ENCODE measurements at regions not wholly inside any gene's neighbourhood (a gene's known extent, or its start where the extent isn't known, plus 50 kb on each side); places are given as distances from the start of the nearest gene placed in this dataset.

DNA sequence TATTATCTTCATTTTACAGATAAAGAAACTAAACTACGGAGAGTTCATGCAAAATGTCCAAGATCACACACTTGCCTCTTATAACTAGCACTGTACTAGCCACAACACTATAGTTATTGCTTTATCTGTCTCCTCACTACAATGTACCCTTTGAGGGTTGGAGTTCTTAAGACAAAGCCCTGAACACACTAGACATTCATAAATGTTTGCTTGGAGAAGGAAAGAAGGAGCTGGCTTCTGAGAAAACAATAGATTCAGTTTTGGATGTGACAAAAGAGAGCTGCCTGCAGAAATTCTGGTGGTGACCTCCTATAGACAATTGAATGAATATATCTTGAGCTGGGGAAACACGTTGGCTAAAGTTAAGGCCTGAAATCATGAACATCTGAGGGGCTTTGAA, 169.9 kb upstream of the ARHGEF26 start:
- in situ Hi-C loops (cut with MboI; ENCODE audit: low sequenced_read_pairs, unreplicated experiment) = no loop called here
- DNase-seq (ENCODE audit: low spot score) = no peak
- TF ChIP-seq, protein P1, sequence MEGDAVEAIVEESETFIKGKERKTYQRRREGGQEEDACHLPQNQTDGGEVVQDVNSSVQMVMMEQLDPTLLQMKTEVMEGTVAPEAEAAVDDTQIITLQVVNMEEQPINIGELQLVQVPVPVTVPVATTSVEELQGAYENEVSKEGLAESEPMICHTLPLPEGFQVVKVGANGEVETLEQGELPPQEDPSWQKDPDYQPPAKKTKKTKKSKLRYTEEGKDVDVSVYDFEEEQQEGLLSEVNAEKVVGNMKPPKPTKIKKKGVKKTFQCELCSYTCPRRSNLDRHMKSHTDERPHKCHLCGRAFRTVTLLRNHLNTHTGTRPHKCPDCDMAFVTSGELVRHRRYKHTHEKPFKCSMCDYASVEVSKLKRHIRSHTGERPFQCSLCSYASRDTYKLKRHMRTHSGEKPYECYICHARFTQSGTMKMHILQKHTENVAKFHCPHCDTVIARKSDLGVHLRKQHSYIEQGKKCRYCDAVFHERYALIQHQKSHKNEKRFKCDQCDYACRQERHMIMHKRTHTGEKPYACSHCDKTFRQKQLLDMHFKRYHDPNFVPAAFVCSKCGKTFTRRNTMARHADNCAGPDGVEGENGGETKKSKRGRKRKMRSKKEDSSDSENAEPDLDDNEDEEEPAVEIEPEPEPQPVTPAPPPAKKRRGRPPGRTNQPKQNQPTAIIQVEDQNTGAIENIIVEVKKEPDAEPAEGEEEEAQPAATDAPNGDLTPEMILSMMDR (IDR thresholded peaks at IDR 0.05; ENCODE audit: borderline replicate concordance, control extremely low read depth, extremely low read depth, insufficient read depth, missing control alignments) = no peak

DNA sequence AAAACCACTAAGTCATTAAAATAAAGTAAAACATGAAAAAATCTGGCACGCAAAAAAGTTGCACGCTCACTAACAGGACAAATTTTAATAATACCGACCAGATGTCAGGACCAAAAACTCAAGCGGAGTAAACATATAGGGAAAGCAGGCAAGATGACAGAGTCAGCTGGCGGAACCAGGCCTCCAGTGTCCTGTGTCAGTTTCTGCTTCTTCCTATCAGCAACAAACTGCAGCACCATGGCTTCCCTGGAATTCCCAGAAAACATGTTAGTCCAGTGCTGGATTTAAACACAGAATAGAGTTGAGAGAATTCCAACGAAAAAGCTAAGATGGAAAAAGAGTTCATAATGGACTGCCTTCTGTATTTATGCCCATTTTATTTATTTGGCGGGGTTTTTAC, 169.1 kb upstream of the ARHGEF26 start:
- TF ChIP-seq, protein P1 (IDR thresholded peaks at IDR 0.05; ENCODE audit: borderline replicate concordance, control extremely low read depth, extremely low read depth, insufficient read depth, missing control alignments) = no peak
- no peak for DNase-seq (ENCODE audit: low spot score)
- in situ Hi-C loops (cut with MboI; ENCODE audit: low sequenced_read_pairs, unreplicated experiment) = no loop called here

DNA sequence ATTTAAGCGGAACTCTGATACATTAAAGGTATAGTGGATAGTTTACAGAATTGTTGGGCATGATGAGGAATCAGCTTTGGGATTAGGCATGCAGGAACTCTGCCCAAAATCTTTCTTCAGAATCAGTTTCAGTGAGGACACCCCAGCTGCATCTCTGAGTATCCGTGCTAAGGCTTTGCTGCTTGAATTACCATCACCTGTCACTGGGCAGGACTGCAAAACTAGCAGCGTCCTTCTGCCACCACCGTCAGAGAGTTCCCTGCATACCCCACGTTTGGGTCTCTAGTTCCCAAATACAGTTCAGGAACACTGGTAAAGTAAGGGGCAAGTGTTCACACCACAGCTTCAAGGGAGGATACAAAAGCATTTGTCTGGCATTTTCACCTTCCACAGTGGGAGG, 164.6 kb upstream of the ARHGEF26 start:
- no peak for DNase-seq (ENCODE audit: low spot score)
- TF ChIP-seq, protein P1 (IDR thresholded peaks at IDR 0.05; ENCODE audit: borderline replicate concordance, control extremely low read depth, extremely low read depth, insufficient read depth, missing control alignments) = no peak
- in situ Hi-C loops (cut with MboI; ENCODE audit: low sequenced_read_pairs, unreplicated experiment) = no loop called here

DNA sequence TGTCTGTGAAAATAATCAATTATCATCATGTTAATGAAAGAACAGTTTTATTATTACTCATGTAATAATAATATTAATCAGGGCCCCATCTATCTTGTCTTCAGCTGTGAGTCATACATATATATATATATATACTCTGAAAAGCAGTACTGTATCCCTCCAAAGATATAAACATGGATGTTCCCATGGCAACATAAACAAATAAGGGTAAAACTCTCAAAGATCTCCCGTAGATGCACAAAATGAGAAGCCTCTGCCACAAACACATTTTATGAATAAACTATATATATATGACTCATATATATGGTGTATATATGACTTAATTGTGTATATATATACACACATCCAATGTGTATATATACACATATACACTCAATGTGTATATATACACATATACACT, 163.8 kb upstream of the ARHGEF26 start:
- DNase-seq (ENCODE audit: low spot score) = no peak
- in situ Hi-C loops (cut with MboI; ENCODE audit: low sequenced_read_pairs, unreplicated experiment) = no loop called here
- TF ChIP-seq, protein P1 (IDR thresholded peaks at IDR 0.05; ENCODE audit: borderline replicate concordance, control extremely low read depth, extremely low read depth, insufficient read depth, missing control alignments) = no peak

DNA sequence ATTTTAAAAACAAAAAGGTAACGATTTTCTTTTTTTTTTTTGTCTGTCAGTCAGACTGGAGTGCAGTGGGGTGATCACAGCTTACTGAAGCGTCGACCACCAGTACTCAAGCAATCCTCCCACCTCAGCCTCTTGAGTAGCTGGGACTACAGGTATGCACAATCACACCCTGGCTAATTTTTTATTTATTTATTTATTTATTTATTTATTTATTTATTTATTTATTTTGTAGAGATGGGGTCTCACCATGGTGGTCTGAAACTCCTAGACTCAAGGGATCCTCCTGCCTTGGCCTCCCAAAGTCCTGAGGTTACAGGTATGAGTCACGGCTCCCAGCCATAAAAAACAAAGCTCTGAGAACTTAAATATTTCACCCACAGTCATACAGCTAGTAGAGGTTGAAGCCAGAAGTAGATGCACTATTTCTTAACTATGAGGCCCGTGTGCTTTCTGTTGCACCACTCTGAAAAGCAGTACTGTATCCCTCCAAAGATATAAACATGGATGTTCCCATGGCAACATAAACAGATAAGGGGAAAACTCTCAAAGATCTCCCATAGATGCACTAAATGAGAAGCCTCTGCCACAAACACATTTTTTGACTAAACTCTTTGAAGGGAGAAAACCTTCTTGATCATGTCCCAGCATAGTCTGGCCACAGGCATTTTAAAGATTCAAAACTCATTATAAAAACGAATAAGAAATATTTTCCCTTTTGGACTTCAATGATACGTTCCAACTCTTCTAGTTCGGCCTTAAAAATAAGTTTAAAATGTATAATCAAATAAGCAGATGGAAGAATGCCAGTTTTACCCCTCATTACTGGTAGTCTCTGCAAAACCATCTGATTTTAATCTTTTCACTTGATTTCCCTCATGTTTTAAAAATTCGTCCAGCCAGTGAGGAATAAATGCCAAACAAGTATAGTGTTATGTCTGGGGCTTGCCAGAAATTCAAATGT, 162.3 kb upstream of the ARHGEF26 start:
- TF ChIP-seq, protein P1 (IDR thresholded peaks at IDR 0.05; ENCODE audit: borderline replicate concordance, control extremely low read depth, extremely low read depth, insufficient read depth, missing control alignments) = no peak
- no peak for DNase-seq (ENCODE audit: low spot score)
- in situ Hi-C loops (cut with MboI; ENCODE audit: low sequenced_read_pairs, unreplicated experiment) = no loop called here

DNA sequence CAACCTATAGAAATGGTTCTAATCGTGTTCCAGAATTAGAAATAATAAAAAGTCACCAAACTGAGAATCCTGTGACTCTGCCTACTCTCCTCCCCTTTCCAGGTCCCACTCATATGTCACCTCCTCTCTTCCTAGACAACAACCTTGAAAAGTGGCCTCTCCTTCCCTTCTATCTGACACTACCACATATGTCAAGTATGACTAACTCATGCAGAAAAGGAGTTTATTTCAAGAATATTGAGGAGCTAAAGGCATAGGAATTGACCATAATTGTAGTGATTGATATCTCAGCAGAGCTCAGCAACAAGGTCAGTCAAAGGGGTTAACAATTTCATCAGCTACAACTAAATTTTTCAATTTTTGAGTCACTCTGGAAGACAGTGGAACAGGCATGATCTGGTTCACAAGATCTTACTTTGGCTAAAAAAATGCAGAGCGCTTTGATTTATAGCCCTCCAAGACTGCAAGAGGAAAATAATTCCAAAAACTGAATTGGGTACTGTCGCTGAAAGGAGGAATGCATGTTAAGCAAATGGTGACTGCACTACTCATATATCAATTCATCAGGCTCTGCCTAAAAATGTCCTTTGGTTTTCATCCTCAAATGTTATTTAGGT, 160.6 kb upstream of the ARHGEF26 start:
- no peak for DNase-seq (ENCODE audit: low spot score)
- in situ Hi-C loops (cut with MboI; ENCODE audit: low sequenced_read_pairs, unreplicated experiment) = no loop called here
- TF ChIP-seq, protein P1 (IDR thresholded peaks at IDR 0.05; ENCODE audit: borderline replicate concordance, control extremely low read depth, extremely low read depth, insufficient read depth, missing control alignments) = no peak
